ENCODE measurements at regions not wholly inside any gene's neighbourhood (a gene's known extent, or its start where the extent isn't known, plus 50 kb on each side); places are given as distances from the start of the nearest gene placed in this dataset.
"Not testable (repeated sequence)": the region's sequence is repeated elsewhere in the genome, so short reads cannot be mapped to it uniquely, and the experiment has no call there.

- DNase-seq: no peak
Measured at GRCh38 chr1:104028416-104029035, 278.8 kb downstream of the AMY1C start.

- no peak for DNase-seq
Measured at GRCh38 chr1:104029456-104029970, 279.8 kb downstream of the AMY1C start.

GRCh38 chr1:104056786-104057185, 307.1 kb downstream of the AMY1C start:
- DNase-seq: no peak

GRCh38 chr1:104057219-104057898, 307.7 kb downstream of the AMY1C start:
- peak in 1 of 5 experiments; percentile 11 for DNase-seq

GRCh38 chr1:104061637-104062036, 311.9 kb downstream of the AMY1C start:
- DNase-seq: not testable (repeated sequence)

GRCh38 chr1:104064399-104064798, 314.7 kb downstream of the AMY1C start:
- DNase-seq: no peak

- no peak for DNase-seq
Measured at GRCh38 chr1:104072915-104073371, 323.2 kb downstream of the AMY1C start.

- DNase-seq: no peak
Measured at GRCh38 chr1:104073463-104073902, 323.8 kb downstream of the AMY1C start.

- DNase-seq: no peak
Measured at GRCh38 chr1:104082221-104082620, 332.5 kb downstream of the AMY1C start.

- DNase-seq: no peak
Measured at GRCh38 chr1:104084380-104084779, 334.7 kb downstream of the AMY1C start.

GRCh38 chr1:104092698-104093097, 343.0 kb downstream of the AMY1C start:
- no peak for DNase-seq

GRCh38 chr1:104098837-104099236, 349.1 kb downstream of the AMY1C start:
- no peak for DNase-seq

GRCh38 chr1:104100115-104100514, 350.4 kb downstream of the AMY1C start:
- no peak for DNase-seq

- no peak for DNase-seq
Measured at GRCh38 chr1:104105465-104105864, 355.8 kb downstream of the AMY1C start.

GRCh38 chr1:104120525-104120924, 370.8 kb downstream of the AMY1C start:
- no peak for DNase-seq

- DNase-seq: no peak
Measured at GRCh38 chr1:104121271-104121670, 371.6 kb downstream of the AMY1C start.

GRCh38 chr1:104125266-104125665, 375.6 kb downstream of the AMY1C start:
- DNase-seq: no peak

GRCh38 chr1:104125970-104126369, 376.3 kb downstream of the AMY1C start:
- DNase-seq: no peak

- DNase-seq: no peak
Measured at GRCh38 chr1:104132382-104132973, 382.8 kb downstream of the AMY1C start.

- DNase-seq: not testable (repeated sequence)
Measured at GRCh38 chr1:104135036-104135435, 385.3 kb downstream of the AMY1C start.

GRCh38 chr1:104136621-104137020, 386.9 kb downstream of the AMY1C start:
- DNase-seq: no peak

- DNase-seq: no peak
Measured at GRCh38 chr1:104156738-104157137, 407.0 kb downstream of the AMY1C start.

- DNase-seq: no peak
Measured at GRCh38 chr1:104163912-104164476, 414.3 kb downstream of the AMY1C start.
